OCI-LY1 (cell line): ENCODE measurements at regions not wholly inside any gene's neighbourhood (a gene's known extent, or its start where the extent isn't known, plus 50 kb on each side); places are given as distances from the start of the nearest gene placed in this dataset.

Source experiments
- H2AFZ ChIP-seq: fragments of 200-600 bp; sonication (generic), shearing (Covaris generic); 2 replicates; pipeline ENCODE4 v1.6.0; 2014; ENCODE audit warnings: antibody characterized with exemption, mild to moderate bottlenecking, low read length
- H3F3A ChIP-seq: fragments of 200-600 bp; sonication (generic), shearing (Covaris generic); 2 replicates; pipeline ENCODE4 v1.6.0; 2014; ENCODE audit warnings: mild to moderate bottlenecking, antibody characterized with exemption, low read length, moderate library complexity; ENCODE audit not compliant: insufficient read depth
- H3K27ac ChIP-seq: fragments of 200-600 bp; sonication (generic); 2 replicates; pipeline ENCODE4 v1.5.1; 2014; ENCODE audit warnings: low read length, mixed run types, mild to moderate bottlenecking, low read depth; ENCODE audit not compliant: poor library complexity, severe bottlenecking
- H3K27me3 ChIP-seq: fragments of 200-600 bp; sonication (generic); 2 replicates; pipeline ENCODE4 v1.6.0; 2014; ENCODE audit warnings: antibody characterized with exemption, mild to moderate bottlenecking, low read length, moderate library complexity; ENCODE audit not compliant: insufficient read depth
- H3K36me3 ChIP-seq: fragments of 200-600 bp; sonication (generic); 2 replicates; pipeline ENCODE4 v1.6.1; 2014; ENCODE audit warnings: mild to moderate bottlenecking, antibody characterized with exemption, low read length, moderate library complexity, mixed read lengths; ENCODE audit not compliant: insufficient read depth
- H3K4me1 ChIP-seq: fragments of 200-600 bp; sonication (generic); 2 replicates; pipeline ENCODE4 v1.5.1; 2014; ENCODE audit warnings: mild to moderate bottlenecking, low read length, moderate library complexity; ENCODE audit not compliant: insufficient read depth, severe bottlenecking
- H3K4me2 ChIP-seq: fragments of 200-600 bp; sonication (generic), shearing (Covaris generic); 2 replicates; pipeline ENCODE4 v1.6.1; 2014; ENCODE audit warnings: low read length
- H3K4me3 ChIP-seq: fragments of 200-600 bp; sonication (generic); 2 replicates; pipeline ENCODE4 v1.5.1; 2014; ENCODE audit warnings: low read length, low read depth, mild to moderate bottlenecking, mixed read lengths; ENCODE audit not compliant: poor library complexity, severe bottlenecking
- H3K79me2 ChIP-seq: fragments of 200-600 bp; shearing (Covaris generic); 2 replicates; pipeline ENCODE4 v1.6.1; 2016; ENCODE audit warnings: mixed run types, low read length, mixed read lengths; ENCODE audit not compliant: insufficient read depth
- H3K9ac ChIP-seq: fragments of 200-600 bp; sonication (generic), shearing (Covaris generic); 2 replicates; pipeline ENCODE4 v1.6.1; 2014; ENCODE audit warnings: mild to moderate bottlenecking, low read length, mixed read lengths
- H3K9me2 ChIP-seq: fragments of 200-600 bp; sonication (generic), shearing (Covaris generic); 2 replicates; pipeline ENCODE4 v1.6.1; 2014; ENCODE audit warnings: low read depth, mild to moderate bottlenecking, low read length, mixed read lengths
- H3K9me3 ChIP-seq: fragments of 200-600 bp; shearing (Covaris generic); 2 replicates; pipeline ENCODE4 v1.6.1; 2014; ENCODE audit warnings: low read length, mixed read lengths
- H4K20me1 ChIP-seq: fragments of 200-600 bp; sonication (generic), shearing (Covaris generic); 2 replicates; pipeline ENCODE4 v1.6.0; 2016; ENCODE audit warnings: mild to moderate bottlenecking, low read length; ENCODE audit not compliant: insufficient read depth
- EZH2 ChIP-seq: fragments of 200-600 bp; sonication (generic), shearing (Covaris generic); IDR thresholded peaks from 2 replicates; pipeline ENCODE4 v1.8.0; 2017; ENCODE audit warnings: borderline replicate concordance, mixed run types, mild to moderate bottlenecking, antibody characterized with exemption, low read length, moderate library complexity, mixed read lengths
- TF ChIP-seq, protein P1 (sequence below): fragments of 200-600 bp; sonication (generic), shearing (Covaris generic); IDR thresholded peaks from 2 replicates; pipeline ENCODE4 v1.5.1; 2017; ENCODE audit warnings: mild to moderate bottlenecking, antibody characterized with exemption, low read length, moderate library complexity, mixed read lengths

DNA sequence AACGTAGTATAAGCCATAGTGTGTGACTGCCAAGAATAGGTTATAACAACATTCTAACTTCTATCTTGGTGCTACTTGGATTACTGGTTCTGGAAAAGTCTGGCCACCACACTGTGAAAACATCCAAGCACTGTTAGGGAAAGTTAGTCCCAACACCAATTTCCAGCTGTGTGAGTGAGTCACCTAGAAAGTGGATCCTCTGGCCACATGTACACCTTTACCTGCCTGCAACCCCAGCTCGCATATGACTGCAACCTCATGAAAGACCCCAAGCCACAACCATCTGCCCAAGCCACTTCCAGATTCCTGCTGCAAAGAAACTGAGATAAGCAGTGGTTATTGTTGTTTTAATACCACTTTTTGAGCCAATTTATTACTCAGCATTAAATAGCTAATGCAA, 404.5 kb downstream of the KCTD12 start:
- Histone ChIP-seq H3K9me2 (peaks cover 4% of the 10 kb centered on the region; the same call in 1 of the 2 replicates), H3K79me2 (no peaks in the 10 kb centered on the region; the same call in 1 of the 2 replicates), H3K4me2 (no peak overlapping the region), H3K27ac (no peak overlapping the region), H4K20me1 (no peaks in the 10 kb centered on the region), H3F3A (no peaks in the 10 kb centered on the region), H3K4me1 (no peaks in the 10 kb centered on the region), H3K9ac (no peak overlapping the region), H2AFZ (no peak overlapping the region), H3K27me3 (peaks cover 4% of the 10 kb centered on the region; the same call in 1 of the 2 replicates), H3K36me3 (no peaks in the 10 kb centered on the region), H3K4me3 (no peak overlapping the region), H3K9me3 (no peaks in the 10 kb centered on the region)
- TF ChIP-seq, protein P1, sequence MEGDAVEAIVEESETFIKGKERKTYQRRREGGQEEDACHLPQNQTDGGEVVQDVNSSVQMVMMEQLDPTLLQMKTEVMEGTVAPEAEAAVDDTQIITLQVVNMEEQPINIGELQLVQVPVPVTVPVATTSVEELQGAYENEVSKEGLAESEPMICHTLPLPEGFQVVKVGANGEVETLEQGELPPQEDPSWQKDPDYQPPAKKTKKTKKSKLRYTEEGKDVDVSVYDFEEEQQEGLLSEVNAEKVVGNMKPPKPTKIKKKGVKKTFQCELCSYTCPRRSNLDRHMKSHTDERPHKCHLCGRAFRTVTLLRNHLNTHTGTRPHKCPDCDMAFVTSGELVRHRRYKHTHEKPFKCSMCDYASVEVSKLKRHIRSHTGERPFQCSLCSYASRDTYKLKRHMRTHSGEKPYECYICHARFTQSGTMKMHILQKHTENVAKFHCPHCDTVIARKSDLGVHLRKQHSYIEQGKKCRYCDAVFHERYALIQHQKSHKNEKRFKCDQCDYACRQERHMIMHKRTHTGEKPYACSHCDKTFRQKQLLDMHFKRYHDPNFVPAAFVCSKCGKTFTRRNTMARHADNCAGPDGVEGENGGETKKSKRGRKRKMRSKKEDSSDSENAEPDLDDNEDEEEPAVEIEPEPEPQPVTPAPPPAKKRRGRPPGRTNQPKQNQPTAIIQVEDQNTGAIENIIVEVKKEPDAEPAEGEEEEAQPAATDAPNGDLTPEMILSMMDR, result no peak
- TF ChIP-seq EZH2, result no peak

DNA sequence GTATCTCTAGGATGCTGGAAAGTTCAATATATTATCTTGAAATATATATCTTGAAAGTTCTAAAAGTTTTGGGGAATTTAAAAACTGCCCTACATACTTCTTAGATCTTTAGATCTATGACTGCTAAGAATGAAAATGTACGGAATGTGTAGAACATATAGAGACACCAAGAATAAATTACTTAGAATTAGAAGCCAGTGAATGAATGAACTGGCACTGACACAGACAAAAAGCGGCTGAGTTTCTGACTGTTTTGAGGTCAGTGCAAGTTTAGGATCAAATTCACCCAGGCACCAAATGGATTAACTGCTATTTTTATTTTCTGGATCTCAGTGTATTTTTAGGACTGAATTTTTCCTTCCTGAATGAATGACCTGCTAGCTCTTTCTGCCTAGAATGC, 411.2 kb downstream of the KCTD12 start:
- H4K20me1 ChIP-seq, result no peaks in the 10 kb centered on the region
- no peak for TF ChIP-seq EZH2
- H3K4me3 ChIP-seq, result no peak overlapping the region
- no peak overlapping the region for H2AFZ ChIP-seq
- 0 out of 2 replicates have a peak, but pooled peaks cover 2% of the 10 kb centered on the region for H3K27me3 ChIP-seq
- no peaks in the 10 kb centered on the region for H3F3A ChIP-seq
- H3K27ac ChIP-seq, result no peak overlapping the region
- no peaks in the 10 kb centered on the region for H3K36me3 ChIP-seq
- no peak overlapping the region for H3K9ac ChIP-seq
- H3K9me3 ChIP-seq, result no peaks in the 10 kb centered on the region
- no peaks in the 10 kb centered on the region for H3K79me2 ChIP-seq
- H3K4me2 ChIP-seq, result no peak overlapping the region
- no peaks in the 10 kb centered on the region for H3K9me2 ChIP-seq
- H3K4me1 ChIP-seq, result no peaks in the 10 kb centered on the region

DNA sequence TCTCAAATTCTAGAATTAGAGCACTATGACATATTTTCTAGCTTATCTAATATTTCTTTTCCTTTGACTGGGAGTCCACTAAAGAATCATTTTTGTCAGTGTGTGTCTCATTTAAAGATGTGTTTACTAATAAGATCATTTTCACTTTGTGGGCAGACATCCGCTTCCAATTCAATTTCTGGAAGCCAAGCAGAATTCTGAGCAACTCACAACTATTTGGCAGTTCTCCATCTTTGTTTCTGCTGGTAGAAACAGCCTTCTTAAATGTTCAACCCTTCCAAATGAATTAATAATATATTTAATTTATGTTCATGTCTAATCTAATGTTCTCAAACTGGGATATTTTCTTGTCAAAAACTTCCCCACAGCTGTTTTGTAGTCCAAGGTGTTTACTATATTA, 411.8 kb downstream of the KCTD12 start:
- H3K9me2 ChIP-seq, result no peaks in the 10 kb centered on the region
- H3F3A ChIP-seq, result no peaks in the 10 kb centered on the region
- H3K9ac ChIP-seq, result no peak overlapping the region
- no peaks in the 10 kb centered on the region for H3K79me2 ChIP-seq
- H4K20me1 ChIP-seq, result no peaks in the 10 kb centered on the region
- no peak overlapping the region for H3K27ac ChIP-seq
- H3K4me2 ChIP-seq, result no peak overlapping the region
- H3K9me3 ChIP-seq, result no peaks in the 10 kb centered on the region
- no peaks in the 10 kb centered on the region for H3K4me1 ChIP-seq
- H3K4me3 ChIP-seq, result no peak overlapping the region
- no peaks in the 10 kb centered on the region for H3K36me3 ChIP-seq
- no peak for TF ChIP-seq EZH2
- TF ChIP-seq, protein P1, result no peak
- 0 out of 2 replicates have a peak, but pooled peaks cover 2% of the 10 kb centered on the region for H3K27me3 ChIP-seq
- H2AFZ ChIP-seq, result no peak overlapping the region

DNA sequence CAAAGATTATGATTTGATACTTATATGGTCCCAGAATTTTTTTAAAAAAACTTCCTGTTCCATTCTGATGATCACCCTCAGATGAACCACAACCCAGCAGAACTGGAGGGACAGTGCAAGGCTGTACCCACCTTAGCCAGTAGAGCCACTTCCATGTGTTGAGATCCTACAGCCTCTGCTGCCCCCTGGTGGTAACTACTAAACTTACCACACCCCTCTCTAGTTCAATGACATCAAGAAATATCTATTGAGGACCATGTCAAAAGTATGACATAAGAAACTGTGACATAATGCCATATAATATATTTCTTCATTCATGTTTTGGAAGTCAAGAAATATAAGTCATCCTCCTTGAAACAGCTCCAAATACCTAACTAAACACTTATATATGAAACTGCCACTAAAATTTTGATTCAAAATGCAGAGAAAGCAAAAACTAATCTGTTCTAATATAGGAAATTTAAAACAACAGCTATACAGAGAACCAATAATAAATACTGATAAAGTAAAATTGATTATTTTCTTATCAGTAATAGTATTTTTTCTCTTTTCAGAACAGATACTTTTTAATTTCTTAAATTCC, 412.6 kb downstream of the KCTD12 start:
- H3K27ac ChIP-seq, result no peak overlapping the region
- H3K36me3 ChIP-seq, result no peaks in the 10 kb centered on the region
- H3K9me2 ChIP-seq, result no peaks in the 10 kb centered on the region
- H3K9me3 ChIP-seq, result no peaks in the 10 kb centered on the region
- H3K4me3 ChIP-seq, result no peak overlapping the region
- H3F3A ChIP-seq, result no peaks in the 10 kb centered on the region
- no peaks in the 10 kb centered on the region for H4K20me1 ChIP-seq
- H3K79me2 ChIP-seq, result no peaks in the 10 kb centered on the region
- TF ChIP-seq EZH2, result no peak
- TF ChIP-seq, protein P1, result peak; percentile 98
- 0 out of 2 replicates have a peak, but pooled peaks cover 2% of the 10 kb centered on the region for H3K27me3 ChIP-seq
- no peak overlapping the region for H3K4me2 ChIP-seq
- H3K4me1 ChIP-seq, result no peaks in the 10 kb centered on the region
- no peak overlapping the region for H3K9ac ChIP-seq
- no peak overlapping the region for H2AFZ ChIP-seq
